Activated CD4-positive, alpha-beta T cell treated with anti-CD3 and anti-CD28 coated beads, Interleukin-2, amount 10 ng/mL, durations not matched to agents 24 days and 14 days (primary cell): ENCODE measurements at regions not wholly inside any gene's neighbourhood (a gene's known extent, or its start where the extent isn't known, plus 50 kb on each side); places are given as distances from the start of the nearest gene placed in this dataset.
A peak's percentile ranks its signal among the peaks of the same experiment; 100 is the strongest.
"Not testable (repeated sequence)": the region's sequence is repeated elsewhere in the genome, so short reads cannot be mapped to it uniquely, and the experiment has no call there.

ENCODE experiments used
- DNase-seq: peaks from one replicate; pipeline ENCODE4 v3.0.0; 2022
- H3K27ac Mint-ChIP-seq: one replicate; pipeline ENCODE4 v1.8.0; 2022; ENCODE audit warnings: mild to moderate bottlenecking, mixed read lengths
- H3K27me3 Mint-ChIP-seq: one replicate; pipeline ENCODE4 v1.8.0; 2022; ENCODE audit warnings: mixed read lengths
- H3K36me3 Mint-ChIP-seq: one replicate; pipeline ENCODE4 v1.8.0; 2022; ENCODE audit warnings: low read depth, mild to moderate bottlenecking, mixed read lengths
- H3K4me1 Mint-ChIP-seq: one replicate; pipeline ENCODE4 v1.8.0; 2021; ENCODE audit warnings: mixed read lengths
- H3K4me3 Mint-ChIP-seq: one replicate; pipeline ENCODE4 v1.8.0; 2022; ENCODE audit warnings: mild to moderate bottlenecking, moderate library complexity, mixed read lengths
- H3K9me3 Mint-ChIP-seq: one replicate; pipeline ENCODE4 v1.8.0; 2021; ENCODE audit warnings: mixed read lengths
- intact Hi-C: fragments of 100-400 bp; cut with micrococcal nuclease; formaldehyde crosslinking; loops from one replicate; pipeline ENCODE4 v1.15.1; 2023

GRCh38 chr16:88248761-88249160 lies 134.0 kb upstream of the ZNF469 start:
- DNase-seq, H3K27ac Mint-ChIP-seq, H3K4me3 Mint-ChIP-seq, H3K27me3 Mint-ChIP-seq, intact Hi-C loops, H3K36me3 Mint-ChIP-seq, H3K4me1 Mint-ChIP-seq: not testable (repeated sequence)
- H3K9me3 Mint-ChIP-seq, result peaks cover 13% of the 10 kb centered on the region

- DNase-seq, H3K36me3 Mint-ChIP-seq, H3K27ac Mint-ChIP-seq, H3K4me3 Mint-ChIP-seq, H3K27me3 Mint-ChIP-seq, intact Hi-C loops, H3K4me1 Mint-ChIP-seq, H3K9me3 Mint-ChIP-seq: not testable (repeated sequence)
Measured at GRCh38 chr16:88250381-88250780, 132.4 kb upstream of the ZNF469 start.

GRCh38 chr16:88252057-88252794 lies 130.5 kb upstream of the ZNF469 start:
- H3K27ac Mint-ChIP-seq, H3K4me3 Mint-ChIP-seq, H3K27me3 Mint-ChIP-seq, intact Hi-C loops, DNase-seq, H3K36me3 Mint-ChIP-seq, H3K4me1 Mint-ChIP-seq, H3K9me3 Mint-ChIP-seq: not testable (repeated sequence)

- H3K4me3 Mint-ChIP-seq, H3K36me3 Mint-ChIP-seq, H3K9me3 Mint-ChIP-seq, H3K27ac Mint-ChIP-seq, H3K4me1 Mint-ChIP-seq, DNase-seq, intact Hi-C loops: not testable (repeated sequence)
- H3K27me3 Mint-ChIP-seq, result peaks cover 24% of the 10 kb centered on the region
Measured at GRCh38 chr16:88258141-88258540, 124.6 kb upstream of the ZNF469 start.

GRCh38 chr16:88258764-88259525 lies 123.8 kb upstream of the ZNF469 start:
- DNase-seq, H3K4me1 Mint-ChIP-seq, H3K36me3 Mint-ChIP-seq, H3K4me3 Mint-ChIP-seq, H3K27ac Mint-ChIP-seq, H3K9me3 Mint-ChIP-seq, intact Hi-C loops: not testable (repeated sequence)
- H3K27me3 Mint-ChIP-seq, result peaks cover 24% of the 10 kb centered on the region

- peaks cover 24% of the 10 kb centered on the region for H3K27me3 Mint-ChIP-seq
- intact Hi-C loops, H3K4me1 Mint-ChIP-seq, H3K36me3 Mint-ChIP-seq, DNase-seq, H3K4me3 Mint-ChIP-seq, H3K9me3 Mint-ChIP-seq, H3K27ac Mint-ChIP-seq: not testable (repeated sequence)
Measured at GRCh38 chr16:88259538-88259937, 123.2 kb upstream of the ZNF469 start.

GRCh38 chr16:88260146-88260545 lies 122.6 kb upstream of the ZNF469 start:
- DNase-seq, intact Hi-C loops, H3K9me3 Mint-ChIP-seq, H3K27ac Mint-ChIP-seq, H3K4me3 Mint-ChIP-seq, H3K4me1 Mint-ChIP-seq, H3K36me3 Mint-ChIP-seq: not testable (repeated sequence)
- H3K27me3 Mint-ChIP-seq, result peaks cover 24% of the 10 kb centered on the region

- H3K36me3 Mint-ChIP-seq, H3K27ac Mint-ChIP-seq, intact Hi-C loops, H3K4me3 Mint-ChIP-seq, H3K4me1 Mint-ChIP-seq, DNase-seq, H3K9me3 Mint-ChIP-seq: not testable (repeated sequence)
- H3K27me3 Mint-ChIP-seq, result peaks cover 19% of the 10 kb centered on the region
Measured at GRCh38 chr16:88260881-88261665, 121.7 kb upstream of the ZNF469 start.

GRCh38 chr16:88261814-88262605 lies 120.7 kb upstream of the ZNF469 start:
- DNase-seq, H3K9me3 Mint-ChIP-seq, intact Hi-C loops, H3K27ac Mint-ChIP-seq, H3K36me3 Mint-ChIP-seq, H3K4me3 Mint-ChIP-seq, H3K4me1 Mint-ChIP-seq: not testable (repeated sequence)
- peaks cover 19% of the 10 kb centered on the region for H3K27me3 Mint-ChIP-seq

- H3K36me3 Mint-ChIP-seq, DNase-seq, intact Hi-C loops, H3K4me1 Mint-ChIP-seq, H3K4me3 Mint-ChIP-seq, H3K9me3 Mint-ChIP-seq, H3K27ac Mint-ChIP-seq: not testable (repeated sequence)
- H3K27me3 Mint-ChIP-seq, result peaks cover 12% of the 10 kb centered on the region
Measured at GRCh38 chr16:88262858-88263563, 119.7 kb upstream of the ZNF469 start.

- H3K4me1 Mint-ChIP-seq, H3K27me3 Mint-ChIP-seq, intact Hi-C loops, H3K36me3 Mint-ChIP-seq, H3K4me3 Mint-ChIP-seq, H3K27ac Mint-ChIP-seq, H3K9me3 Mint-ChIP-seq, DNase-seq: not testable (repeated sequence)
Measured at GRCh38 chr16:88263681-88264287, 119.0 kb upstream of the ZNF469 start.

GRCh38 chr16:88264641-88265285 lies 118.0 kb upstream of the ZNF469 start:
- Mint-ChIP-seq H3K27me3 (peaks cover 5% of the 10 kb centered on the region), H3K9me3 (no peaks in the 10 kb centered on the region), H3K36me3 (no peaks in the 10 kb centered on the region), H3K4me3 (no peak overlapping the region), H3K4me1 (peaks cover 5% of the 10 kb centered on the region), H3K27ac (no peak overlapping the region)
- intact Hi-C loops, result no loop called here
- peak; percentile 71 for DNase-seq
